Adipocyte (in vitro differentiated cells): ENCODE measurements at regions not wholly inside any gene's neighbourhood (a gene's known extent, or its start where the extent isn't known, plus 50 kb on each side); places are given as distances from the start of the nearest gene placed in this dataset.
"Not testable (repeated sequence)": the region's sequence is repeated elsewhere in the genome, so short reads cannot be mapped to it uniquely, and the experiment has no call there.

Experiments used
- DNase-seq: peaks from one replicate; pipeline ENCODE4 v3.0.0-alpha.2; 2015; ENCODE audit warnings: low read depth
- H3K27me3 ChIP-seq: replicated peaks from 2 replicates; pipeline ENCODE4 v1.7.0; 2013; ENCODE audit warnings: mild to moderate bottlenecking, low read length, moderate library complexity; ENCODE audit not compliant: control insufficient read depth, insufficient read depth
- H3K36me3 ChIP-seq: 2 replicates; pipeline ENCODE4 v1.7.0; 2013; ENCODE audit warnings: low read length, mild to moderate bottlenecking, moderate library complexity; ENCODE audit not compliant: control insufficient read depth, insufficient read depth, severe bottlenecking
- H3K4me1 ChIP-seq: 2 replicates; pipeline ENCODE4 v1.7.0; 2013; ENCODE audit warnings: mild to moderate bottlenecking, low read length, moderate library complexity; ENCODE audit not compliant: control insufficient read depth, insufficient read depth
- H3K4me3 ChIP-seq: 2 replicates; pipeline ENCODE4 v1.7.0; 2013; ENCODE audit warnings: mild to moderate bottlenecking, low read length, moderate library complexity
- H3K9ac ChIP-seq: 2 replicates; pipeline ENCODE4 v1.7.0; 2013; ENCODE audit warnings: mild to moderate bottlenecking, low read length, moderate library complexity
- H3K9me3 ChIP-seq: 2 replicates; pipeline ENCODE4 v1.7.0; 2013; ENCODE audit warnings: mild to moderate bottlenecking, low read length, moderate library complexity; ENCODE audit not compliant: control insufficient read depth

- Histone ChIP-seq H3K9ac (no peak overlapping the region), H3K9me3 (no peaks in the 10 kb centered on the region), H3K36me3 (no peaks in the 10 kb centered on the region), H3K4me3 (no peak overlapping the region), H3K4me1 (no peaks in the 10 kb centered on the region), H3K27me3 (peaks cover 8% of the 10 kb centered on the region)
- no peak for DNase-seq
Measured at GRCh38 chr18:76005632-76006208, 489.3 kb downstream of the ZNF516 start.

GRCh38 chr18:75987913-75988312 lies 507.1 kb downstream of the ZNF516 start:
- H3K9me3 ChIP-seq, H3K4me1 ChIP-seq, DNase-seq, H3K27me3 ChIP-seq, H3K36me3 ChIP-seq, H3K9ac ChIP-seq, H3K4me3 ChIP-seq: not testable (repeated sequence)

GRCh38 chr18:75984853-75985252 lies 510.2 kb downstream of the ZNF516 start:
- no peak overlapping the region for H3K9ac ChIP-seq
- no peak overlapping the region for H3K4me3 ChIP-seq
- H3K9me3 ChIP-seq = no peaks in the 10 kb centered on the region
- H3K36me3 ChIP-seq = no peaks in the 10 kb centered on the region
- H3K4me1 ChIP-seq = no peaks in the 10 kb centered on the region
- no peak for DNase-seq
- no peaks in the 10 kb centered on the region for H3K27me3 ChIP-seq

- Histone ChIP-seq H3K9me3 (no peaks in the 10 kb centered on the region), H3K4me1 (no peaks in the 10 kb centered on the region), H3K36me3 (no peaks in the 10 kb centered on the region), H3K27me3 (no peaks in the 10 kb centered on the region), H3K9ac (no peak overlapping the region), H3K4me3 (no peak overlapping the region)
- DNase-seq = no peak
Measured at GRCh38 chr18:75981102-75981501, 513.9 kb downstream of the ZNF516 start.

- H3K9me3 ChIP-seq = no peaks in the 10 kb centered on the region
- peak; percentile 52 for DNase-seq
- H3K9ac ChIP-seq = no peak overlapping the region
- H3K27me3 ChIP-seq = no peaks in the 10 kb centered on the region
- no peak overlapping the region for H3K4me3 ChIP-seq
- no peaks in the 10 kb centered on the region for H3K36me3 ChIP-seq
- no peaks in the 10 kb centered on the region for H3K4me1 ChIP-seq
Measured at GRCh38 chr18:75977081-75977480, 518.0 kb downstream of the ZNF516 start.

- no peak overlapping the region for H3K4me3 ChIP-seq
- no peak overlapping the region for H3K9ac ChIP-seq
- H3K9me3 ChIP-seq = no peaks in the 10 kb centered on the region
- H3K4me1 ChIP-seq = no peaks in the 10 kb centered on the region
- no peaks in the 10 kb centered on the region for H3K36me3 ChIP-seq
- H3K27me3 ChIP-seq = no peaks in the 10 kb centered on the region
- DNase-seq = no peak
Measured at GRCh38 chr18:75970212-75970611, 524.8 kb downstream of the ZNF516 start.

- Histone ChIP-seq H3K27me3 (no peaks in the 10 kb centered on the region), H3K9ac (no peak overlapping the region), H3K4me1 (no peaks in the 10 kb centered on the region), H3K9me3 (no peaks in the 10 kb centered on the region), H3K36me3 (no peaks in the 10 kb centered on the region), H3K4me3 (no peak overlapping the region)
- no peak for DNase-seq
Measured at GRCh38 chr18:75966431-75966830, 528.6 kb downstream of the ZNF516 start.

GRCh38 chr18:75962036-75962572 lies 532.9 kb downstream of the ZNF516 start:
- H3K27me3 ChIP-seq = no peaks in the 10 kb centered on the region
- peaks cover 3% of the 10 kb centered on the region for H3K9me3 ChIP-seq
- no peak overlapping the region for H3K9ac ChIP-seq
- no peaks in the 10 kb centered on the region for H3K36me3 ChIP-seq
- no peaks in the 10 kb centered on the region for H3K4me1 ChIP-seq
- no peak overlapping the region for H3K4me3 ChIP-seq
- no peak for DNase-seq

GRCh38 chr18:75960356-75960755 lies 532.9 kb upstream of the SMIM21 start:
- H3K9me3 ChIP-seq, DNase-seq, H3K27me3 ChIP-seq, H3K36me3 ChIP-seq, H3K9ac ChIP-seq, H3K4me1 ChIP-seq, H3K4me3 ChIP-seq: not testable (repeated sequence)

GRCh38 chr18:75959150-75959549 lies 531.6 kb upstream of the SMIM21 start:
- Histone ChIP-seq H3K9ac (no peak overlapping the region), H3K9me3 (peaks cover 3% of the 10 kb centered on the region)

GRCh38 chr18:75958683-75959082 lies 531.2 kb upstream of the SMIM21 start:
- H3K4me1 ChIP-seq = no peaks in the 10 kb centered on the region
- H3K27me3 ChIP-seq = no peaks in the 10 kb centered on the region
- H3K4me3 ChIP-seq = no peak overlapping the region
- no peak overlapping the region for H3K9ac ChIP-seq
- peaks cover 3% of the 10 kb centered on the region for H3K9me3 ChIP-seq
- no peak for DNase-seq
- H3K36me3 ChIP-seq = no peaks in the 10 kb centered on the region

More at GRCh38 chr18:75959150-75959549, 531.6 kb upstream of the SMIM21 start:
- H3K4me3 ChIP-seq = no peak overlapping the region
- H3K27me3 ChIP-seq = no peaks in the 10 kb centered on the region
- DNase-seq = no peak
- no peaks in the 10 kb centered on the region for H3K4me1 ChIP-seq
- H3K36me3 ChIP-seq = no peaks in the 10 kb centered on the region
